ENCODE measurements at regions not wholly inside any gene's neighbourhood (a gene's known extent, or its start where the extent isn't known, plus 50 kb on each side); places are given as distances from the start of the nearest gene placed in this dataset.

- TF ChIP-seq EZH2 (IDR thresholded peaks at IDR 0.05; ENCODE audit: insufficient read depth, poor library complexity, severe bottlenecking) (no peak), EZH2phosphoT487 (IDR thresholded peaks at IDR 0.05; ENCODE audit: insufficient read depth, low read depth) (no peak)
These were observed 344.3 kb downstream of the DUSP10 start for GRCh38 chr1:221397606-221398005.
